WTC11 (cell line): ENCODE measurements at regions not wholly inside any gene's neighbourhood (a gene's known extent, or its start where the extent isn't known, plus 50 kb on each side); places are given as distances from the start of the nearest gene placed in this dataset.

Source experiments
- CREM ChIP-seq: sonication (generic); formaldehyde crosslinking; IDR thresholded peaks from 2 replicates; pipeline ENCODE4 v1.8.1; 2022; ENCODE audit warnings: mild to moderate bottlenecking, missing genetic modification reagents, moderate library complexity
- ESRRA ChIP-seq: sonication (generic); formaldehyde crosslinking; IDR thresholded peaks from 2 replicates; pipeline ENCODE4 v1.8.1; 2022; ENCODE audit warnings: mild to moderate bottlenecking, missing genetic modification reagents, borderline replicate concordance
- FOXJ3 ChIP-seq: sonication (generic); formaldehyde crosslinking; IDR thresholded peaks from 2 replicates; pipeline ENCODE4 v1.9.0; 2021; ENCODE audit warnings: missing genetic modification reagents, mild to moderate bottlenecking, borderline replicate concordance
- GABPB1 ChIP-seq: sonication (generic); formaldehyde crosslinking; IDR thresholded peaks from 2 replicates; pipeline ENCODE4 v1.8.1; 2023; ENCODE audit warnings: mild to moderate bottlenecking, missing genetic modification reagents
- NFE2L1 ChIP-seq: sonication (generic); formaldehyde crosslinking; IDR thresholded peaks from 2 replicates; pipeline ENCODE4 v1.8.1; 2023; ENCODE audit warnings: missing genetic modification reagents
- SMAD4 ChIP-seq: sonication (generic); formaldehyde crosslinking; IDR thresholded peaks from 2 replicates; pipeline ENCODE4 v1.8.0; 2022; ENCODE audit warnings: mild to moderate bottlenecking, missing genetic modification reagents
- TEAD1 ChIP-seq: sonication (generic); formaldehyde crosslinking; IDR thresholded peaks from 2 replicates; pipeline ENCODE4 v1.8.0; 2022; ENCODE audit warnings: mild to moderate bottlenecking, missing genetic modification reagents
- TP53 ChIP-seq: sonication (generic); formaldehyde crosslinking; IDR thresholded peaks from 2 replicates; pipeline ENCODE4 v1.8.1; 2023; ENCODE audit warnings: mild to moderate bottlenecking, missing genetic modification reagents
- TF ChIP-seq, protein P1 (sequence below): fragments of 200-600 bp; IDR thresholded peaks from 2 replicates; pipeline ENCODE4 v1.8.0; 2022; ENCODE audit warnings: antibody characterized with exemption
- TF ChIP-seq, protein P2 (sequence below): sonication (generic); formaldehyde crosslinking; IDR thresholded peaks from 2 replicates; pipeline ENCODE4 v1.8.0; 2022; ENCODE audit warnings: mild to moderate bottlenecking, missing genetic modification reagents
- TF ChIP-seq, protein P3 (sequence below): sonication (generic); formaldehyde crosslinking; IDR thresholded peaks from 2 replicates; pipeline ENCODE4 v1.8.0; 2022; ENCODE audit warnings: mild to moderate bottlenecking, missing genetic modification reagents
- TF ChIP-seq, protein P4 (sequence below): sonication (generic); formaldehyde crosslinking; conservative IDR thresholded peaks from 2 replicates; pipeline ENCODE4 v1.8.1; 2022; ENCODE audit warnings: mild to moderate bottlenecking, missing genetic modification reagents

DNA sequence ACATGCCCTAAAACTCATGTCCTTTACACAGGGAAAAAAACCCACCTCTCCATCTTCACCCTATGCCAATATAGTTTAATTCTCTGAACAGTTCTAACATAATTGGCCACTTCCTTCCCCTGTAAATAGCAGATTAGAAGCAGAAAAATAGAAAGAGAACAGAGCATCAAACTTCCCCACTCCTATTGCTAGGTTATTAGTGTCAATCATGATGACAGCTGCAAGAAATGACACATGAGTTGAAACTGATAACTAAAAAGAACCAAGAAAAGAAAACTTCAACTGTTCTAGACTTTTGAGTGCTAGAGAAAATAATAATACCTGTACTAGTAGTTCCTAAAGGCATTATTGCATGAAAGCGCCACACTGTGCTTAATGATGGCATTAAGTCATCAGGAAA is 284.5 kb upstream of the TRPC5 start:
- TF ChIP-seq, protein P1, sequence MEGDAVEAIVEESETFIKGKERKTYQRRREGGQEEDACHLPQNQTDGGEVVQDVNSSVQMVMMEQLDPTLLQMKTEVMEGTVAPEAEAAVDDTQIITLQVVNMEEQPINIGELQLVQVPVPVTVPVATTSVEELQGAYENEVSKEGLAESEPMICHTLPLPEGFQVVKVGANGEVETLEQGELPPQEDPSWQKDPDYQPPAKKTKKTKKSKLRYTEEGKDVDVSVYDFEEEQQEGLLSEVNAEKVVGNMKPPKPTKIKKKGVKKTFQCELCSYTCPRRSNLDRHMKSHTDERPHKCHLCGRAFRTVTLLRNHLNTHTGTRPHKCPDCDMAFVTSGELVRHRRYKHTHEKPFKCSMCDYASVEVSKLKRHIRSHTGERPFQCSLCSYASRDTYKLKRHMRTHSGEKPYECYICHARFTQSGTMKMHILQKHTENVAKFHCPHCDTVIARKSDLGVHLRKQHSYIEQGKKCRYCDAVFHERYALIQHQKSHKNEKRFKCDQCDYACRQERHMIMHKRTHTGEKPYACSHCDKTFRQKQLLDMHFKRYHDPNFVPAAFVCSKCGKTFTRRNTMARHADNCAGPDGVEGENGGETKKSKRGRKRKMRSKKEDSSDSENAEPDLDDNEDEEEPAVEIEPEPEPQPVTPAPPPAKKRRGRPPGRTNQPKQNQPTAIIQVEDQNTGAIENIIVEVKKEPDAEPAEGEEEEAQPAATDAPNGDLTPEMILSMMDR = no peak
- no peak for TF ChIP-seq TP53 (CRISPR knock-in tag)
- no peak for TF ChIP-seq FOXJ3 (CRISPR knock-in tag)
- no peak for TF ChIP-seq SMAD4 (CRISPR knock-in tag)
- no peak for TF ChIP-seq GABPB1
- TF ChIP-seq, protein P2, sequence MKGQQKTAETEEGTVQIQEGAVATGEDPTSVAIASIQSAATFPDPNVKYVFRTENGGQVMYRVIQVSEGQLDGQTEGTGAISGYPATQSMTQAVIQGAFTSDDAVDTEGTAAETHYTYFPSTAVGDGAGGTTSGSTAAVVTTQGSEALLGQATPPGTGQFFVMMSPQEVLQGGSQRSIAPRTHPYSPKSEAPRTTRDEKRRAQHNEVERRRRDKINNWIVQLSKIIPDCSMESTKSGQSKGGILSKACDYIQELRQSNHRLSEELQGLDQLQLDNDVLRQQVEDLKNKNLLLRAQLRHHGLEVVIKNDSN (CRISPR knock-in tag) = no peak
- no peak for TF ChIP-seq NFE2L1
- TF ChIP-seq, protein P3, sequence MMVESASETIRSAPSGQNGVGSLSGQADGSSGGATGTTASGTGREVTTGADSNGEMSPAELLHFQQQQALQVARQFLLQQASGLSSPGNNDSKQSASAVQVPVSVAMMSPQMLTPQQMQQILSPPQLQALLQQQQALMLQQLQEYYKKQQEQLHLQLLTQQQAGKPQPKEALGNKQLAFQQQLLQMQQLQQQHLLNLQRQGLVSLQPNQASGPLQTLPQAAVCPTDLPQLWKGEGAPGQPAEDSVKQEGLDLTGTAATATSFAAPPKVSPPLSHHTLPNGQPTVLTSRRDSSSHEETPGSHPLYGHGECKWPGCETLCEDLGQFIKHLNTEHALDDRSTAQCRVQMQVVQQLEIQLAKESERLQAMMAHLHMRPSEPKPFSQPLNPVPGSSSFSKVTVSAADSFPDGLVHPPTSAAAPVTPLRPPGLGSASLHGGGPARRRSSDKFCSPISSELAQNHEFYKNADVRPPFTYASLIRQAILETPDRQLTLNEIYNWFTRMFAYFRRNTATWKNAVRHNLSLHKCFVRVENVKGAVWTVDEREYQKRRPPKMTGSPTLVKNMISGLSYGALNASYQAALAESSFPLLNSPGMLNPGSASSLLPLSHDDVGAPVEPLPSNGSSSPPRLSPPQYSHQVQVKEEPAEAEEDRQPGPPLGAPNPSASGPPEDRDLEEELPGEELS (CRISPR knock-in tag) = no peak
- TF ChIP-seq, protein P4, sequence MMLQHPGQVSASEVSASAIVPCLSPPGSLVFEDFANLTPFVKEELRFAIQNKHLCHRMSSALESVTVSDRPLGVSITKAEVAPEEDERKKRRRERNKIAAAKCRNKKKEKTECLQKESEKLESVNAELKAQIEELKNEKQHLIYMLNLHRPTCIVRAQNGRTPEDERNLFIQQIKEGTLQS (CRISPR knock-in tag) = no peak
- TF ChIP-seq CREM (CRISPR knock-in tag) = no peak
- TF ChIP-seq ESRRA (CRISPR knock-in tag) = no peak
- TF ChIP-seq TEAD1 (CRISPR knock-in tag) = no peak
